ENCODE measurements at regions not wholly inside any gene's neighbourhood (a gene's known extent, or its start where the extent isn't known, plus 50 kb on each side); places are given as distances from the start of the nearest gene placed in this dataset.

- TF ChIP-seq CTCF (conservative IDR thresholded peaks at IDR 0.05; ENCODE audit: low read depth in 2 of 2) = no peak
- TF ChIP-seq JUNB (IDR thresholded peaks at IDR 0.05; ENCODE audit: unreplicated experiment) = no peak
- TF ChIP-seq ZNF114 (CRISPR knock-in tag; IDR thresholded peaks at IDR 0.05) = no peak
Observed at GRCh38 chr2:51597086-51597485, 565.2 kb upstream of the NRXN1 start (continued).

GRCh38 chr2:51595836-51596235, 563.9 kb upstream of the NRXN1 start:
- Histone ChIP-seq H3F3A (replicated peaks; ENCODE audit: low read depth) (no peaks in the 10 kb centered on the region), H3K79me2 (replicated peaks; ENCODE audit: insufficient read depth) (no peaks in the 10 kb centered on the region), H3K27ac (ENCODE audit: low read depth) (no peak overlapping the region), H4K20me1 (replicated peaks; ENCODE audit: insufficient read depth) (no peaks in the 10 kb centered on the region), H3K9me2 (ENCODE audit: insufficient read depth) (no peaks in the 10 kb centered on the region), H3K36me3 (ENCODE audit: insufficient read depth) (no peaks in the 10 kb centered on the region), H3K4me2 (no peak overlapping the region), H3K4me3 (no peak overlapping the region), H2AFZ (no peak overlapping the region), H3K4me1 (ENCODE audit: insufficient read depth) (peaks cover 12% of the 10 kb centered on the region), H3K27me3 (ENCODE audit: insufficient read depth) (no peaks in the 10 kb centered on the region)
- Mint-ChIP-seq H3K36me3 (ENCODE audit: low read depth) (no peaks in the 10 kb centered on the region), H3K4me1 (peaks cover 13% of the 10 kb centered on the region), H3K4me3 (no peak overlapping the region), H3K27me3 (ENCODE audit: insufficient read depth, low read depth, poor library complexity) (no peaks in the 10 kb centered on the region), H3K9me3 (no peaks in the 10 kb centered on the region), H3K27ac (no peak overlapping the region)
- DNase-seq (ENCODE audit: low spot score) = no peak
- no peak for ATAC-seq
- TF ChIP-seq CREB1 (CRISPR knock-in tag; IDR thresholded peaks at IDR 0.05; ENCODE audit: low read depth) = no peak
- TF ChIP-seq CTCF (conservative IDR thresholded peaks at IDR 0.05; ENCODE audit: low read depth in 2 of 2) = no peak
- TF ChIP-seq EZH2 (IDR thresholded peaks at IDR 0.05; ENCODE audit: low read depth, unreplicated experiment) = no peak
- no peak for TF ChIP-seq JUNB (IDR thresholded peaks at IDR 0.05; ENCODE audit: unreplicated experiment)
- TF ChIP-seq ZNF331 (CRISPR knock-in tag; IDR thresholded peaks at IDR 0.05; ENCODE audit: low read depth) = no peak
- TF ChIP-seq, protein P1, sequence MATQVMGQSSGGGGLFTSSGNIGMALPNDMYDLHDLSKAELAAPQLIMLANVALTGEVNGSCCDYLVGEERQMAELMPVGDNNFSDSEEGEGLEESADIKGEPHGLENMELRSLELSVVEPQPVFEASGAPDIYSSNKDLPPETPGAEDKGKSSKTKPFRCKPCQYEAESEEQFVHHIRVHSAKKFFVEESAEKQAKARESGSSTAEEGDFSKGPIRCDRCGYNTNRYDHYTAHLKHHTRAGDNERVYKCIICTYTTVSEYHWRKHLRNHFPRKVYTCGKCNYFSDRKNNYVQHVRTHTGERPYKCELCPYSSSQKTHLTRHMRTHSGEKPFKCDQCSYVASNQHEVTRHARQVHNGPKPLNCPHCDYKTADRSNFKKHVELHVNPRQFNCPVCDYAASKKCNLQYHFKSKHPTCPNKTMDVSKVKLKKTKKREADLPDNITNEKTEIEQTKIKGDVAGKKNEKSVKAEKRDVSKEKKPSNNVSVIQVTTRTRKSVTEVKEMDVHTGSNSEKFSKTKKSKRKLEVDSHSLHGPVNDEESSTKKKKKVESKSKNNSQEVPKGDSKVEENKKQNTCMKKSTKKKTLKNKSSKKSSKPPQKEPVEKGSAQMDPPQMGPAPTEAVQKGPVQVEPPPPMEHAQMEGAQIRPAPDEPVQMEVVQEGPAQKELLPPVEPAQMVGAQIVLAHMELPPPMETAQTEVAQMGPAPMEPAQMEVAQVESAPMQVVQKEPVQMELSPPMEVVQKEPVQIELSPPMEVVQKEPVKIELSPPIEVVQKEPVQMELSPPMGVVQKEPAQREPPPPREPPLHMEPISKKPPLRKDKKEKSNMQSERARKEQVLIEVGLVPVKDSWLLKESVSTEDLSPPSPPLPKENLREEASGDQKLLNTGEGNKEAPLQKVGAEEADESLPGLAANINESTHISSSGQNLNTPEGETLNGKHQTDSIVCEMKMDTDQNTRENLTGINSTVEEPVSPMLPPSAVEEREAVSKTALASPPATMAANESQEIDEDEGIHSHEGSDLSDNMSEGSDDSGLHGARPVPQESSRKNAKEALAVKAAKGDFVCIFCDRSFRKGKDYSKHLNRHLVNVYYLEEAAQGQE (IDR thresholded peaks at IDR 0.05; ENCODE audit: unreplicated experiment) = no peak
- no peak for TF ChIP-seq POLR2AphosphoS5 (IDR thresholded peaks at IDR 0.05; ENCODE audit: low read depth)
- no peak for TF ChIP-seq EZH2phosphoT487 (IDR thresholded peaks at IDR 0.05; ENCODE audit: unreplicated experiment)
- no peak for TF ChIP-seq NANOG (IDR thresholded peaks at IDR 0.05; ENCODE audit: borderline replicate concordance)
- TF ChIP-seq STAT1 (IDR thresholded peaks at IDR 0.05; ENCODE audit: unreplicated experiment) = no peak
- no peak for TF ChIP-seq ZNF114 (CRISPR knock-in tag; IDR thresholded peaks at IDR 0.05)
- no peak for TF ChIP-seq ETS1 (IDR thresholded peaks at IDR 0.05)

Measured in GM23338 (cell line).